ENCODE measurements at regions not wholly inside any gene's neighbourhood (a gene's known extent, or its start where the extent isn't known, plus 50 kb on each side); places are given as distances from the start of the nearest gene placed in this dataset.

DNA sequence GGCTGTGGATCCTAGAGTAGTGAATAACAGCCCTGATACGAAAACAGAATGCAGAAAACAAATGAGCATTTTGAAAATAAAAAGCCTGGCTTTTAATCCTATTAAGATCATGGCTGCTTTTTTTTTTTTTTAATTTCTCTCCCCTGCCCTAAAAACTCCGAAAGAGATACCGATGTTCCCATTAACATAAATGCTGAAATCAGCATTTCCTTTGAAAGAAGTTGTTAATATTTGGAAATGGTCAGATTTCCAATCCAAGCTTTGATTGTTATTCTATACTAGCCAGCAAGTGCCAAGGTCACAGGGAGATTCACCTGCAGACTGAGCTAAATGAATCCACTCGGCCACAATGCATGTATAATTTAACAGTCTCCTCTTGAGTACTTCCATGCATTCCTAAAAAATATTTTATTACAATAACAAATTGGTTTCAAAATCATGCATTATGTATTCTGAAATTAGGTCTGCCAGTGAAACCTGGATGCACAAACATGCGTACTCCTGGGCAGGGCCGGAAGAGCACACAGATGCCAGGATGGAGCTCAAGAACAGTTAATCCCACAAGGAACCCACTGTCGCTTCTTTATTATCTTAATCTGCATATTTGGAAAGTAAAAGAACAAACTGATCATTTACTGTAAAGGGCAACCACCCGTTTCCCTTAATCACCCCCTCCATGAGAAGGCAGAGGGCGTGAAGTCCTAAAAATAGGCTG is 521.5 kb upstream of the ZFHX3 start:
- no peak for DNase-seq (ENCODE audit: low spot score)

DNA sequence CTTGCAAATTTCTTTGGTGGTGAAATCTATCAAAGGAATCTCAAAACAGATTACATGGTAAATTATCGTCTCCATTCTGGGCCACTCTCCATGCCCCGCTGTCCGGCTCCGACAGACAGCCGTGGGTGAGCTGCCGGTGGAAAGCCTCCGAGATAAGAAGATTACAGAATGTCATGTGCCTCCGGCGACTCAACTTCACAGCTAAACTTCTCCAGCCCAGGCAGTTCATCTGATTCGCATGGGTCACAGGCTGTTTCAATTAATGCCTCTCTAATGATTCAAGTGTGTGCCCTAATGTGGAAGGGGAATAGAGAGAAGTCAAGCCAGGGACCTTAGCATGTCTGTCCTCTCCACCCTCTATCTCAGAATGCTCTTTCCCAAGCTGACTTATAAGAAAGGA is 520.8 kb upstream of the ZFHX3 start:
- DNase-seq (ENCODE audit: low spot score), result no peak

DNA sequence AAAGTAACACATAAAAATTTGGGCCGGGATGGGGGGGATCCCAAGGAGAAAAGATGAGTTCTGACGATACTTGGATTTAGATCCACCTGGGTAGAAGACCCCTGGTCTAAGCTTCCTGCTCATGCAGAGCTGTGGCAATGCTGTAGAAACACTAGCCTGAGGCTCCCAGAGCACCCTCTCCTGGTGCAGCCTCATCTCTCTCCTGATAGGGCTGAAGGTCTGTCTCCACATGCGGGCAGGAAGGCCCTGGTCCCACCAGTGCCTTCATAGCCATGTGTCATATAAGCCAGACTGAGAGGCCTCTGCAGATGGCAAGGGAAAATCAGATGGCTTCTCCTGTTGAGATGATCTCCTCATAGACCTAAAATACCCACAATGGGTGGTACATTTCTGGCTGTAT is 518.0 kb upstream of the ZFHX3 start:
- no peak for DNase-seq (ENCODE audit: low spot score)

DNA sequence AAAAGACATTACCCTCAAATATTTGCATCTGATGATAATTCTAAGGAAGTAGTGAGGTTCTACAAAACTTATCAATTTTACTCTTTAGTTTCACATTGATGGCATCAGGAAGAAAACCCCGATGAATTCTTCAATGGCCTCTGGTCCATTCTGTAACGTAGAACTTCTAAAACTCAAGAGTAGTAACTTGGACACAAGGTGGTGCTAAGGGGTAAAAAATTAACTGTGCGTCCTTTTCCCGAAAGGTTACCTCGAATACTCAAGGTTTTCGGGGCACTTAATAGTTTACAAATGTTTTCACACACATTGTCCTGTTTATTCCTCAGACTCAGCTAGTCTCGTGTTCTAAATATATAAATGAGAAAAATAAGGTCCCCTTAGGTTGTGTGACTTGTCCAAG is 517.3 kb upstream of the ZFHX3 start:
- no peak for DNase-seq (ENCODE audit: low spot score)

DNA sequence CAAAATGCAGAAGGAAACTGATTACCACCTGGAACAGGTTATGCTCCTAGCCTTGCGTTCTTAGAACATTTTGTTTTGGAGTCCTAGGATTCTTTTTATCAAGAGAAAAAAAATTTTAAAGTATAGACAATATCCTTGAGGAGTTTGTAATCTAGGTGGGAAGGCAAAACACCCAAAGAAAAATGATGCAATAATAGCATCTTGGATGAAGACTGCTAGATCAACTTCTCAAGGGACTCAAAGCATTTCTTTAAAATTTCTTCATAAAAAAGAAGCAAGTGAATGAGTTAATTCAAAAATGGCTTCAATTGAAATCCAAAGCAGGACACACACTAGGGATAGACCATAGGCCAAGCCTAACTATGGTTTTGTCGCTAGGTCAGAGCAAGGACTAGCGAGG is 515.8 kb upstream of the ZFHX3 start:
- DNase-seq (ENCODE audit: low spot score), result no peak

DNA sequence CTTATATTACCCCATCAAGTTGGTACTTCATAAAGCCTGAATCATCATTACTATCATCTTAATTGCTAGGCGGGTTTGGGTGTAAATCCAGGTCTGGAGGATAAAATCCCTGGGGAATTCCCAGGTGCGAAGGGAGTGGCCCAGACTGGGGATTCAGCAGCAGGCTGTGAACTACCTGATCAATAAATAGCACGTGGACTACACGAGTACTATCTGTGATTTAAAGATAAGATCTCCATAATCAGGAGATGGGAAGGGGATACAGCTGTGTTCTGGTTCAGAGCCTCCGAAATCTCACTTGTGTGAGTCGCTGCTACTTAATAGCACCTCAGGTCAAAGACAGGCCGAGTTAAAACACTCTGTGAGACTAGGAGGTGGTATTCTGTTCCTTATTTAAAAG is 512.6 kb upstream of the ZFHX3 start:
- no peak for DNase-seq (ENCODE audit: low spot score)

DNA sequence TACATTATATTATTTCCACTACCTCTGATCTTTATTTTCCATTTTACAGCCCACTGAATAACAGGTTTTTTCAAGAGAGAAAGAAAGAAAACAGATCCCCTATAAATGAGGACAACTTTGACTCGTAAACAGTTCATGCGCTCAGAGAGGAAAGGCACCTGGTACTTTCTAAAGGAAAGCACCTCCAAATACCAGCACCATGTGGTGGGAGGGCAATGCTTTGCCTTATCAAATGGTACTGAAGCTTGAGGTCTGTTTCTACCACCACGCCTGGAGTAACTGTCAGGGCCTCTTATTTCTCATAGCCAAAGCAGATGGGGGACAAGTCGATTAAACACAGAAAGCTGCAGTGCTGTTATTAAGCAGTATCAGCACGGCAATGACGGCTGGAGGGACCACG is 510.3 kb upstream of the ZFHX3 start:
- DNase-seq (ENCODE audit: low spot score), result no peak

DNA sequence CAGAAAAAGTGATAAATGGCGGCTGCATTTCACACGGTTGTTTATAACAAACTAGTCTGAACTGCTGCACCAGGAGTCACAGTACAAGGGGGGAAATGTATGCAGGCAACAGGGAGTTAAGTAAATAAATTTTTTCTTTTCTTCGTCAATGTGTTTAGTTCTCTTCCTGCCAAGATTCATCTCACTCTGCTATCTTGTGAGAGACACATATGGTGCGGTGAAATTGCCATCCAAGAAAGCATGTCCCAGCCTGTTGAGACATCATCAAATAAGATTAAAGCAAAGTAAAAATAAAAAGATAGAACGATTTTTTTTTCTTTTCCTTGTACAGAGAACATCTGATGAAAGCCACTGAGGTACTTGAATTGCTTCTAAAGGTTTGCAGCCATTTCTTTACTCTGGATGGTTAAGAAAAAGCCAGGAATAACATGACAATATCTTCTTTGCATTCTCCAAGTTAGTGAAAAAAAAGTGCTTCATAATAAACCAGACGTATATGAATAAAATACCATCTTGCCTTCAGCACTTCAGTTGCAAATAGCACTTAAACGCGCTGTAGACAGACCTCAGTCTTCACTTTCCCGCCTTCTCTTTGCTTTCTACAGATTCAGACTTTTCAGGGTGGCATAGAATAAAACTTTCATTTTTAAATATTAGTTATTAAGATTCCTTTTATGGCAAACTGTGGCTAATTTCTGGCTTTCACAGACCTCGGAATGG is 506.2 kb upstream of the ZFHX3 start:
- DNase-seq (ENCODE audit: low spot score), result no peak

DNA sequence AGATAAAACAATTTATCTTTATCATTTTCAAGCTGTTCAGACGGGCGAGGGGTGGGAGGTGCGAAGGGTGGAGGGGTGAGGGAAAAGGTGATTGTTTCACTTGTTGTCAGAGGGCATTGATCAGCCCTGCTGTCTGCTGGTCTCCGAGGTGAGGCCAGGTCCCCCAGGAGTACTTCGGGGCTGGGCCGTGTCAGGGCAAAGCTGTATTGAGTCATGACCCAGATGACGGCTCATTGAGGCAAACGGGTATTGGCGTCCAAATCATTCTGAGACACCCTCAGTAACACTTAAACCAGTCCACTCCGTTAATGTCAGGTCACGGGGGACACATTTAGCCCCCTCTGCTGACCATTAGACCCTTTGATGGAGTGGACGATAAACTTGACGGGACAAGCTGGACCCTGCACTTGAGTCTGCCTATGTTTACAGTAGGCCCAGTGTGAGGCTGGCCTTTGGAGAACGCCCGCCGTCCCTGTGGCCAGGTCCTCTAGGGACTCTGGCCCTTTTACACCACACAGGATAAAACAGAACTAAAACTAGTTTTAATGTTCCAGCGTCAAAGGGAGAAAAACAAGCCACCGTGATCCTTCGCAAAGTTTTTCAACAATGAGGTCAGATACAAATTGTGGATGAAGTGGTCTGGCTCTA is 502.2 kb upstream of the ZFHX3 start:
- DNase-seq (ENCODE audit: low spot score), result no peak

DNA sequence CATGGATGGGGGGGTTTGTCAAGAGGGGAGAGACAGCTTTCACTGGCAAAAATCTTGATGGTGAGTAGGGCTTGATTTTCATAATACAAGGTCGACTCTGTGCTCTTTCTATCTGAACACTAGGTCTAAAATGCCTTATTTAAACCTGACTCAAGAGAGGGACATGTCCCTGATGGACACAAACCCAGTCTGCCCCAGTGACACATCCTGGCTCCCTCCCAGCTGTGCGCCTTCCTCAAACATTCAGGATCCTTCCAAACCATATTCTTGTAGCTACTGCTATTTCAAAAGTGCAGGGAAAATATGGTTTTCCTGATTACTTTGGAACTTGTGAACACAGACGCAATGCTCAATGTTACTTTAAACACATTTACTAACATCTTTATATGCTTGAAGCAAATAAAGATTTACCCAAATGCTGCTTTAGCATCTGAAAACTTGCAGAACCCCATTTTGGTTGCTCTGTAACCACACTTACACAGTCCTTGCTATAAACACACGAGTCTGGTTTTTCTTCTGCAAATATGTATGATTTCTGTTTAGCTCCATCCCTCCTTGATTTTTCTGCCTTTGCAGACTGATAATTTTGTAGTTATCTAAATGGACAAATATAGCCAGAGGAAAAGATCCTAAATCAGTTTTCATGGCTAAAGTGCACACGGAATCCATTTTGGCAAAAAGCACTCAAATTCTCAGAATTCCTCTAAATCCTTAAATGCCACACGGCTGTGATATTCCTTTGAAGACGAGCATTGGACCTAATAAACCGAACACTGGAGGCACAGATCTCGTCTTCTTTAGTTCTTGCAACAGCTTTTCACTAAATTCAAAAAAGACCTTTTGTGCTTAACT is 499.9 kb upstream of the ZFHX3 start:
- DNase-seq (ENCODE audit: low spot score), result no peak

DNA sequence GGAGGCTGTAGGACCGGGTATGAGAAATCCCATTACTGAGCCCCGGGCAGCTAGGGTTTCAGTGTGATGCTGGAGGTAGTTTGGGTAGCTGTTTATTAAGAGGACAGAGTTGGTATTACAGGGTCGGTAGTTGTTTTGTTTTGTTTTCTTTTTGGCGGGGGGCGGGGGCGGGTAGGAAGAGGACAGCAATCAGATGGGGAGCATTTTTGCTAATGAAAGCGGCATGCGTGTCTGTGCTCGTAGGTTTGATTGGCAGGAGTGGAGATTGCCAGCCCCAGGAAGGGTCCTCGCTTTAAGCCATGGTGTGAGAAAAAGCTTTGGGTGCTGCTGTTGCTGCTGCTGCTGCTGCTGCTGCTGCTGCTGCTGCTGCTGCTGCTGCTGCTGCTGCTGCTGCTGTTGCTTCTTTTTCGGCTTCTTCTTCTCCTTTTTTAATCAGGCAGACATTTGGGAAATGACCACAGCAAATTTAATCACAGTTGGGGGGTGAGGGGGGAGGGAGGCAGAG is 498.5 kb upstream of the ZFHX3 start:
- no peak for DNase-seq (ENCODE audit: low spot score)

DNA sequence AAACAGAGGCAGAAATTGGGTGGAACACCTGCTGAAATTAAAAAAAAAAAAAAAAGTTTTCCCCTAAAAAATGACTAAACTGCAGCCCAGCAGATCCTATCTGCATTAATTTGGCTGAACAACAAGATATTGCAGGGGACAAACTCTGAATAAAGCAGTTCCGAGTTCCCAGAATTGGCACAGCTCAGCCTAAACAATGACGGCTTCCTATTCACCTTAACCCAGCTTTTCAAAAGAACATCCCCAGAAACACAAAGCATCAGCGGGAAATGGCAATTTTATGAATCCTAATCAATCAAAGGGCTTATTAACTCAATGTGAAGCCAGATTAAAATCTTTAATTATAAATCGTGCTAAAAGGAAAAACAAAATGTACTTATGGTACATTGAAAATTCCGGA is 497.8 kb upstream of the ZFHX3 start:
- DNase-seq (ENCODE audit: low spot score), result no peak

DNA sequence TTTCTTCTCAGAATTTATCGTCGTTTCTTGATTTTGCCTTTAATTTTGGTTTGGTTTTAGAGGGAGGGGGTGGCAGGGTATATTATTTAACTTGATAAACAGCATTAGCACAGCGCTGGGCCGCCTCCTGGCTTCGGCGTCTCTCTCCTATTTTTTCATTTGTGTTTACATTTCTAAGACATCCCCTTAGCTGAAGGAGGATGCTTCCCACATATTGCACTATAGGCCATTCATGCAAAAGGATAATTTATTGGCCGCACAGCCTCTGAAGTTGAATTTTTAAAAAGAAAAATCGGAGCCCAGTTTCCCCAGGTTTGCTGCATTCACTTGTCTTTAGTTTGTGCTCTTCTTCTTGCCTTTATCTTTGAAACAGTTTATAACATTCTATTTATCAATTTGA is 497.4 kb upstream of the ZFHX3 start:
- no peak for DNase-seq (ENCODE audit: low spot score)

DNA sequence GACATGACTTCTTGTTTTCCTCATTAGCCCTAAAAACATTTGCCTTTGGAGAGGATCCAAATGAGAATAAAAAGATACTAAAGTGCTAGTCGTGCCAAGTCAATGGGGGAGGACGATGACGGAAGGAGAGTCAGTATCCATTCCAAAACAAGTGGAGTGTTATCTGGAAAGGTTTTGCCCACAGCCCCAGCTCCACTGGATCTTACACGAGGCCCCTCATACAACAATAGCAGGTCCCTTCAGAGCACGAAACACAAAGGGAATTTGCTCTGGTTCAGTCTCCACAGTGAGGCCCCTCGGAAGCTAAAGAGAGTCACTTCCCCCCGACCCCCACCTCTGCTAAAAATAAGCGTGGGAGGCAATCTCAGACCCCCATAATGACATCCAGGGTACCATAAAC is 496.9 kb upstream of the ZFHX3 start:
- no peak for DNase-seq (ENCODE audit: low spot score)

DNA sequence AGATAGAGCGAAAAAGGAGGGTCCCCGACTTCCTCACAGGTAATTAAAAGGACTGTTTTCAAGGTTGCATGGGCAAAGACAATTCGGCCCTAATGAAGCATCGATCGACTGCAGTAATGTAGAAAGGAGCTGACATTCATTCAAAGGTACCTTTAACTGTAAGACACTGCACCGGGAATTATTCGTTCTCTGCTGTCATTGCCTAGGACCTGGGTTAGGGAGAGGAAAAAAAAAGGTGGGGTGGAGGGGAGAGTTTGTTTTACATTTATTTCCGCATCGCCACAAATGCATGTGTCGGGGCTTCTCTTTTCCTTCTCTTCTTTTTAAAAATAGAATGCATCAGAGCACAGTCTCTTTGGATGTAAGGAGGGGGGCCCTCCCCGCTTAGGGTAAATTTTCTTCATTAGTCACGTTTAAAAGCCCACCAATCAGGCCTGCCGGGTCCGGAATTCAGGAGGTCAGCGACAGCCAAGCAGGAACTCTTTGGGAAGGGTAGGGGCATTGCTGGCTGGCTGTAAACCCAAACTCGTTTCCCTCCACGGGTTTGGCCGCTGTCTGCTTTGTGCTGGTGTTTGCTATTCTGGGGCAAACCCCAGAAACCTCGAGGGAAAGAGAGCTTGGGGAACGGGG is 496.2 kb upstream of the ZFHX3 start:
- DNase-seq (ENCODE audit: low spot score), result no peak

DNA sequence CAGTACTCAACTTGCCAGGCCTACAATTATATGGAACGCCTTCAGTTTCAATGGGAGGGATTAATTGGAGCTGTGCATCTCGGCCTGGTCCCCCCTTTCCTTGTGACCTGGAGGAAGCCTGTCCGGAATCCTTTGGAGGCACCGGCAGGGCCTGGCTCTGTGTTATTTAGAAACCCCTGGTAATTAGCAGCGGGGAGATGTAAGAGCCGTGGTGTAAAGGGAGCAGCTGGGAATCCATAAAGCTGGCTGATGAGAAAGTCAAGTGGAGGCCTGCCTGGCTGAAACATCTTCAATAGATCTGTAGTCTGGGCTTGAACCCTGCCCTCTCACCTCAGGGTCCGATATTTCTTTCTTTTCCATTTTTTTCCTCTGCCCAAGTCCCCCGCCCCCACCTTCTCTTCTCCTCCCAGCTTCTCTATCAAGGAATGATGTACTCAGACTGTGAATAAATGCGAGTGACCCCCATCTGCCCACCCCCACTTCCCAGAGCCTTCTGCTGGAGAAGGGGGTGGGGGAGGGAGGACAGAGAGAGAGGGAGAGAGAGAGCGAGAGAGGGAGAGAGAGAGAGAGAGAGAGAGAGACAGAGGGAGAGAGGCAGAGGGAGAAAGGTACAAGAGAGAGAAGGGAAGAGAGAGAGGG is 495.5 kb upstream of the ZFHX3 start:
- DNase-seq (ENCODE audit: low spot score), result no peak

DNA sequence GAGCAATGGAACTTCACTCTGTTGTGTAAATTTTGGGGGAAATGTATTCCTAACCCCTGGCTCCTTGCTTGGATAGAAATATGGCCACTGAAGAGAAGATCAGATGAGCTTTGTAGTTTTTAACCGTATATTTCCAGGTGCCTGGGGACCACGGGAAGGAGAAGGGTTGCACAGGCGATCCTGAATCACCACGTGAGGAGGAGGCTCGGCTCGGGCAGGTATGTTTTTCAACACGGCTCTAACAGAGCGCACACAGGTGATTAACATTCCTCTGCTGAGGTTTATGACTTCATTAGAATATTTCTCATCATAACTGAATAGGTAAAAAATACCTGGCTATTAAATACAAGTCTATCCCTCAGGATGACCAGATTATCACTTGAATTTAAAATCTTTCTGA is 495.0 kb upstream of the ZFHX3 start:
- DNase-seq (ENCODE audit: low spot score), result no peak

DNA sequence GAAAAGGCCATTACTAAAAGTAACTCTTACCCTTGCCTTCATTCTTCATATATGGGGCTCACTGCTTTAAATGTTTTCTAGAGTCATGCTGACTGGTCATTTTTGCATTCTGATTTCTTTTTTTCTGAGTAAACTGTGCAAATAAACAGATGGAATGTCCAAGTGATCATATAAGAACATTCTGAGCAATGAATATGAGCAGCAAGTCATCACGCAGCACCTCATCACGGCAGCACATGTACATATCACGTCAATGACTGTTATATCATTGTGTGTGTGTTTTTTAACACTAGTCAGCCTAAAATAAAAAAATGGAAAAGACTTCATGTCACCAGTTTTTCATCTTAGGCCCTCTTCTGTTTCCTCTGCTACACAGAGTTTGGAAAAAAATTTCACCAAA is 490.0 kb upstream of the ZFHX3 start:
- no peak for DNase-seq (ENCODE audit: low spot score)

DNA sequence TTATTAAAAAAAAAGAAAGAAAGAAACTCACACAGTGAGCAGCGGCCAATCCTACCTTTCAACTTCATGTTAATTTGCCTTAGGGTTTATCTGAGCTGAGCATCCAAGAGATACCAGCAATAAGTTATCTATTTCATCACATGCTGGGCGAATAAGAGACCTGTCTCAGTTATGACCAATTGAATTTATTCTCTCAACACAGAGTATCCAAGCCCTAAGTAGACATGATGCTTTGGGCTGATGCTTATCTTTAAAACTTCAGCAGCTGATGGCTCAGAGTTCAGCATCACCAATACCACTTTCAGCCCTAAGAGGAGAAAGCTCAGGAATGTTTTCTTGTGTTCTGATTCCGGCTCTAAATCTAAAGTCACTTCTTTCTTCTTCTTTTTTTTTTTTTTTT is 489.0 kb upstream of the ZFHX3 start:
- DNase-seq (ENCODE audit: low spot score), result no peak

DNA sequence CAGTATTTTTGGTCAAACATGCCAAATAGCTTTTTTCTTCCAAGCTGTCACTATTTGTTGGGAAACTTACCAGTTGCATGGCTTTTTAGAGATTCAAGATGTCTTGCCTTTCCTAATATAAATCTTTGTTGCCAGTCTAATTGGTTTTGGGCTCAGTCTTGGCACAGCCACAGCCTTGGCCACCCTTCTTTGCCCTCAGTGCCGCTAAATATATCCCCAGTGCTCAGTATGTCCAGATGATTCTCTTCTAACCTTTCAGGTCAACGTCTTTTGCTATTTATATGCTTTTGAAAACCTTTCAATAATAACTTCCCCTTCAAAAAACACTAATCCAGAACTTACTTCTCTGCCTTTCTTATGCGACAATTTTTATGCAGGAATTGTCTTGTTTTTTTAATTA is 483.1 kb upstream of the ZFHX3 start:
- no peak for DNase-seq (ENCODE audit: low spot score)

DNA sequence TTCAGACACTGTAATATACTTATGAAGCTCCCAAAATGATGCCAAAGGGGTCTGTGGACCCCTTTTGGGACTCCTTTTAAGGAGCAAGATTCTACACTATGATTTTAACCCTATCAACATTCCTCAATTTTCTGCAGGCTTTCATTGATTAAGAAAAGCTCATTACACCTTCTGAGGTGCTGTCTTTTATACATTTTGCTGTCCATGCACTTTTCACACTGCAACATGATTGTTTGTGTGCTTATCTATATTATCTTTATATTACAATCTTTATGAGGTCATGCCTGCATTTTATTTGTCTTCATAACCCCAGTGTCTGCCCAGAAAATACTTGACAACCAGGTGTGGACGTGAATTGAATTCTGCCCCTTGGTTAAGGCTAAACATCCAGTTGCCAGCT is 482.6 kb upstream of the ZFHX3 start:
- no peak for DNase-seq (ENCODE audit: low spot score)
